MM.1S (cell line): ENCODE measurements at regions not wholly inside any gene's neighbourhood (a gene's known extent, or its start where the extent isn't known, plus 50 kb on each side); places are given as distances from the start of the nearest gene placed in this dataset.

Experiments used
- DNase-seq: peaks from one replicate; pipeline ENCODE4 v3.0.0-alpha.2; 2015
- H2AFZ ChIP-seq: fragments of 300-600 bp; sonication (generic); 2 replicates; pipeline ENCODE4 v1.6.0; 2016; ENCODE audit warnings: antibody characterized with exemption, low read length
- H3F3A ChIP-seq: fragments of 300-600 bp; sonication (generic); 2 replicates; pipeline ENCODE4 v1.6.1; 2016; ENCODE audit warnings: mild to moderate bottlenecking, antibody characterized with exemption, low read length, moderate library complexity, mixed read lengths; ENCODE audit not compliant: insufficient read depth
- H3K27ac ChIP-seq: fragments of 300-600 bp; sonication (generic); 2 replicates; pipeline ENCODE4 v1.5.1; 2016; ENCODE audit warnings: mild to moderate bottlenecking, low read length
- H3K27me3 ChIP-seq: fragments of 300-600 bp; sonication (generic); replicated peaks from 2 replicates; pipeline ENCODE4 v1.6.0; 2016; ENCODE audit warnings: low read length; ENCODE audit not compliant: insufficient read depth
- H3K36me3 ChIP-seq: fragments of 300-600 bp; sonication (generic); replicated peaks from 2 replicates; pipeline ENCODE4 v1.6.1; 2016; ENCODE audit warnings: mild to moderate bottlenecking, low read length, mixed read lengths; ENCODE audit not compliant: insufficient read depth
- H3K4me1 ChIP-seq: fragments of 300-600 bp; sonication (generic); 2 replicates; pipeline ENCODE4 v1.6.1; 2016; ENCODE audit warnings: low read length, mixed read lengths
- H3K4me2 ChIP-seq: fragments of 300-600 bp; sonication (generic); 2 replicates; pipeline ENCODE4 v1.6.0; 2016; ENCODE audit warnings: low read depth, low read length
- H3K4me3 ChIP-seq: fragments of 300-600 bp; sonication (generic); 2 replicates; pipeline ENCODE4 v1.5.1; 2016; ENCODE audit warnings: low read length, mixed read lengths
- H3K79me2 ChIP-seq: fragments of 300-600 bp; sonication (generic); 2 replicates; pipeline ENCODE4 v1.6.1; 2016; ENCODE audit warnings: mixed run types, low read length, mixed read lengths
- H3K9ac ChIP-seq: fragments of 300-600 bp; sonication (generic); 2 replicates; pipeline ENCODE4 v1.6.1; 2016; ENCODE audit warnings: low read length, mixed read lengths
- H3K9me2 ChIP-seq: fragments of 300-600 bp; sonication (generic); replicated peaks from 2 replicates; pipeline ENCODE4 v1.6.1; 2016; ENCODE audit warnings: mild to moderate bottlenecking, low read length, mixed read lengths; ENCODE audit not compliant: insufficient read depth
- H3K9me3 ChIP-seq: fragments of 300-600 bp; sonication (generic); replicated peaks from 2 replicates; pipeline ENCODE4 v1.6.1; 2016; ENCODE audit warnings: mild to moderate bottlenecking, low read length, mixed read lengths; ENCODE audit not compliant: insufficient read depth
- H4K20me1 ChIP-seq: fragments of 300-600 bp; sonication (generic); 2 replicates; pipeline ENCODE4 v1.6.1; 2016; ENCODE audit warnings: mild to moderate bottlenecking, low read length, moderate library complexity, mixed read lengths; ENCODE audit not compliant: insufficient read depth
- EZH2 ChIP-seq: fragments of 300-600 bp; sonication (generic); optimal IDR thresholded peaks from 2 replicates; pipeline ENCODE3; 2017; ENCODE audit warnings: low read depth, mild to moderate bottlenecking, antibody characterized with exemption, low read length, mixed read lengths
- EZH2phosphoT487 ChIP-seq: fragments of 300-600 bp; sonication (generic); IDR thresholded peaks from 2 replicates; pipeline ENCODE4 v1.6.1; 2018; ENCODE audit warnings: antibody characterized with exemption, low read length
- TF ChIP-seq, protein P1 (sequence below): fragments of 300-600 bp; sonication (generic); IDR thresholded peaks from 2 replicates; pipeline ENCODE4 v1.5.1; 2016; ENCODE audit warnings: antibody characterized with exemption, low read length, mixed read lengths

GRCh38 chr18:42444349-42444748 lies 489.3 kb downstream of the PIK3C3 start:
- Histone ChIP-seq H3K4me2 (no peak overlapping the region), H3K9ac (no peak overlapping the region), H2AFZ (no peak overlapping the region), H4K20me1 (no peaks in the 10 kb centered on the region), H3F3A (no peaks in the 10 kb centered on the region), H3K9me3 (no peaks in the 10 kb centered on the region), H3K27me3 (no peaks in the 10 kb centered on the region), H3K4me1 (no peaks in the 10 kb centered on the region), H3K27ac (no peak overlapping the region), H3K36me3 (no peaks in the 10 kb centered on the region), H3K79me2 (no peaks in the 10 kb centered on the region), H3K4me3 (no peak overlapping the region), H3K9me2 (no peaks in the 10 kb centered on the region)
- no peak for DNase-seq
- TF ChIP-seq EZH2phosphoT487: no peak
- TF ChIP-seq, protein P1, sequence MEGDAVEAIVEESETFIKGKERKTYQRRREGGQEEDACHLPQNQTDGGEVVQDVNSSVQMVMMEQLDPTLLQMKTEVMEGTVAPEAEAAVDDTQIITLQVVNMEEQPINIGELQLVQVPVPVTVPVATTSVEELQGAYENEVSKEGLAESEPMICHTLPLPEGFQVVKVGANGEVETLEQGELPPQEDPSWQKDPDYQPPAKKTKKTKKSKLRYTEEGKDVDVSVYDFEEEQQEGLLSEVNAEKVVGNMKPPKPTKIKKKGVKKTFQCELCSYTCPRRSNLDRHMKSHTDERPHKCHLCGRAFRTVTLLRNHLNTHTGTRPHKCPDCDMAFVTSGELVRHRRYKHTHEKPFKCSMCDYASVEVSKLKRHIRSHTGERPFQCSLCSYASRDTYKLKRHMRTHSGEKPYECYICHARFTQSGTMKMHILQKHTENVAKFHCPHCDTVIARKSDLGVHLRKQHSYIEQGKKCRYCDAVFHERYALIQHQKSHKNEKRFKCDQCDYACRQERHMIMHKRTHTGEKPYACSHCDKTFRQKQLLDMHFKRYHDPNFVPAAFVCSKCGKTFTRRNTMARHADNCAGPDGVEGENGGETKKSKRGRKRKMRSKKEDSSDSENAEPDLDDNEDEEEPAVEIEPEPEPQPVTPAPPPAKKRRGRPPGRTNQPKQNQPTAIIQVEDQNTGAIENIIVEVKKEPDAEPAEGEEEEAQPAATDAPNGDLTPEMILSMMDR: no peak
- TF ChIP-seq EZH2: no peak

- Histone ChIP-seq H3K4me2 (no peak overlapping the region), H3K27ac (no peak overlapping the region), H3K4me1 (no peaks in the 10 kb centered on the region), H3F3A (no peaks in the 10 kb centered on the region), H3K9me2 (no peaks in the 10 kb centered on the region), H3K27me3 (no peaks in the 10 kb centered on the region), H3K36me3 (no peaks in the 10 kb centered on the region), H2AFZ (no peak overlapping the region), H3K4me3 (no peak overlapping the region), H3K9ac (no peak overlapping the region), H4K20me1 (no peaks in the 10 kb centered on the region), H3K9me3 (no peaks in the 10 kb centered on the region), H3K79me2 (no peaks in the 10 kb centered on the region)
- no peak for DNase-seq
- TF ChIP-seq EZH2 (no peak), EZH2phosphoT487 (no peak)
- TF ChIP-seq, protein P1: no peak
These were observed 490.3 kb downstream of the PIK3C3 start for GRCh38 chr18:42445359-42445758.

- no peaks in the 10 kb centered on the region for H3K27me3 ChIP-seq
- no peak overlapping the region for H3K4me3 ChIP-seq
- no peak overlapping the region for H3K27ac ChIP-seq
- TF ChIP-seq EZH2: no peak
- TF ChIP-seq EZH2phosphoT487: no peak
- TF ChIP-seq, protein P1: no peak
- no peak overlapping the region for H3K4me2 ChIP-seq
- no peaks in the 10 kb centered on the region for H3K4me1 ChIP-seq
- H3K79me2 ChIP-seq: no peaks in the 10 kb centered on the region
- no peak overlapping the region for H2AFZ ChIP-seq
- no peak for DNase-seq
- H3F3A ChIP-seq: no peaks in the 10 kb centered on the region
- no peaks in the 10 kb centered on the region for H4K20me1 ChIP-seq
- H3K9ac ChIP-seq: no peak overlapping the region
- H3K9me2 ChIP-seq: no peaks in the 10 kb centered on the region
- H3K9me3 ChIP-seq: no peaks in the 10 kb centered on the region
- no peaks in the 10 kb centered on the region for H3K36me3 ChIP-seq
These were observed 491.2 kb downstream of the PIK3C3 start for GRCh38 chr18:42446195-42446594.
